ENCODE measurements at regions not wholly inside any gene's neighbourhood (a gene's known extent, or its start where the extent isn't known, plus 50 kb on each side); places are given as distances from the start of the nearest gene placed in this dataset.

DNA sequence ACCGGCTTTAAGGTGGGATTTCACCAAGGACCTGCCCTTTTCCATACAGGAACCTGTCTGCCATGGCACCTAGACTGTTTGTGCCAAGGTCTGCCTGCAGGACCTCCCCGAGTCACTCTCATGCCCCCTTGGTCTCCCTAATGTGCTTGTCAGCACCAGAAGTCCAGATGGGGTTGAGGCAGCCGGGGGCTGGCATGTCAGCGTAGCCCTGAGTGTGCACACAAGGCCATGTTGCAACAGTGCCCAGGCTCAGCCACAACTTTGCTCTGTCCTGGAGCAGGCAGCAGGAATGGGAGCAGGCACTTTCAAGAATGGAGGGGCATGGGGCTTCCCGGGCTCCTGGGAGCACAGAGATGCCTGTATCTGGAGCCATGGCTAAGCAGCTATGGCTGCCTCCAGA, 621.5 kb downstream of the CDH9 start:
- Histone ChIP-seq H3K9me3 (ENCODE audit: control insufficient read depth in 4 of 4, insufficient read depth in 3 of 4, low read length in 3 of 4) (peaks cover 0 to 8% (median 0%) of the 10 kb centered on the region in 4 donors), H3K9ac (ENCODE audit: insufficient read depth in 1 of 2, low read length in 2 of 2) (no peak overlapping the region), H3K27ac (ENCODE audit: low read depth in 1 of 2, low read length in 1 of 2) (no peak overlapping the region), H3K36me3 (ENCODE audit: control insufficient read depth in 4 of 4, insufficient read depth in 4 of 4, low read length in 4 of 4) (no peaks in the 10 kb centered on the region), H3K27me3 (ENCODE audit: control insufficient read depth in 3 of 3, insufficient read depth in 3 of 3, low read length in 2 of 3) (no peaks in the 10 kb centered on the region), H3K4me1 (ENCODE audit: control insufficient read depth in 5 of 5, insufficient read depth in 5 of 5, low read length in 5 of 5) (no peaks in the 10 kb centered on the region), H3K4me3 (no peak overlapping the region)
- TF ChIP-seq, protein P1, sequence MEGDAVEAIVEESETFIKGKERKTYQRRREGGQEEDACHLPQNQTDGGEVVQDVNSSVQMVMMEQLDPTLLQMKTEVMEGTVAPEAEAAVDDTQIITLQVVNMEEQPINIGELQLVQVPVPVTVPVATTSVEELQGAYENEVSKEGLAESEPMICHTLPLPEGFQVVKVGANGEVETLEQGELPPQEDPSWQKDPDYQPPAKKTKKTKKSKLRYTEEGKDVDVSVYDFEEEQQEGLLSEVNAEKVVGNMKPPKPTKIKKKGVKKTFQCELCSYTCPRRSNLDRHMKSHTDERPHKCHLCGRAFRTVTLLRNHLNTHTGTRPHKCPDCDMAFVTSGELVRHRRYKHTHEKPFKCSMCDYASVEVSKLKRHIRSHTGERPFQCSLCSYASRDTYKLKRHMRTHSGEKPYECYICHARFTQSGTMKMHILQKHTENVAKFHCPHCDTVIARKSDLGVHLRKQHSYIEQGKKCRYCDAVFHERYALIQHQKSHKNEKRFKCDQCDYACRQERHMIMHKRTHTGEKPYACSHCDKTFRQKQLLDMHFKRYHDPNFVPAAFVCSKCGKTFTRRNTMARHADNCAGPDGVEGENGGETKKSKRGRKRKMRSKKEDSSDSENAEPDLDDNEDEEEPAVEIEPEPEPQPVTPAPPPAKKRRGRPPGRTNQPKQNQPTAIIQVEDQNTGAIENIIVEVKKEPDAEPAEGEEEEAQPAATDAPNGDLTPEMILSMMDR (IDR thresholded peaks at IDR 0.05; ENCODE audit: control extremely low read depth, extremely low read depth) = no peak
- ATAC-seq (ENCODE audit: insufficient read depth, low FRiP score) = peak; percentile 6
- DNase-seq = no peak
- 88% methylated on average over 5 of the region's 5 CpGs for WGBS, 2 donors

- H3K9ac ChIP-seq (ENCODE audit: insufficient read depth in 1 of 2, low read length in 2 of 2) = no peak overlapping the region
- TF ChIP-seq, protein P1 (IDR thresholded peaks at IDR 0.05; ENCODE audit: control extremely low read depth, extremely low read depth) = no peak
- H3K27ac ChIP-seq (ENCODE audit: low read depth in 1 of 2, low read length in 1 of 2) = no peak overlapping the region
- H3K9me3 ChIP-seq (ENCODE audit: control insufficient read depth in 4 of 4, insufficient read depth in 3 of 4, low read length in 3 of 4) = peaks cover 0 to 8% (median 0%) of the 10 kb centered on the region in 4 donors
- no peak overlapping the region for H3K4me3 ChIP-seq
- DNase-seq (no peak), ATAC-seq (ENCODE audit: insufficient read depth, low FRiP score) (no peak)
- no peaks in the 10 kb centered on the region for H3K4me1 ChIP-seq (ENCODE audit: control insufficient read depth in 5 of 5, insufficient read depth in 5 of 5, low read length in 5 of 5)
- no peaks in the 10 kb centered on the region for H3K36me3 ChIP-seq (ENCODE audit: control insufficient read depth in 4 of 4, insufficient read depth in 4 of 4, low read length in 4 of 4)
- 85 to 95% methylated on average over 12 of the region's 12 CpGs for WGBS, 2 donors
- H3K27me3 ChIP-seq (ENCODE audit: control insufficient read depth in 3 of 3, insufficient read depth in 3 of 3, low read length in 2 of 3) = no peaks in the 10 kb centered on the region
Observed at GRCh38 chr5:26415987-26416779, 622.2 kb downstream of the CDH9 start.

DNA sequence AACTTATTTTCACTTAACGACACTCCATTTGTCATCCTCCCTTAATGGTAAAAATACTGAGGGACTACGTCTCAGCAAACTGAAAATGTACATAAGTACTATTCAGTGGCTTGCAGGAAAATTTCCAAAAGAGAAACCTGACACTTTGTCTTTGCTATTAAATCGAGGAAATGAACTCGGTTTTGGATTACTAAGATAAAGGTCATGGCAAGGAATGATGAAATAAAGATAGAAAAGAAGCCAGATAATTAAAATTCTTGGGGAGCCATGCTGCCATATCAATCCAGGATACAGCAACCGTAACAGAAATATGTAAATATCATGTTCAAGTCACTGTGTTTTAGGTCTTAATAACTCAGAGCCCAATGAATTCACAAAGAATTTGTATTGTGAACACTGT, 647.8 kb downstream of the CDH9 start:
- Histone ChIP-seq H3K36me3 (ENCODE audit: control insufficient read depth in 4 of 4, insufficient read depth in 4 of 4, low read length in 4 of 4) (no peaks in the 10 kb centered on the region), H3K4me3 (no peak overlapping the region), H3K4me1 (ENCODE audit: control insufficient read depth in 5 of 5, insufficient read depth in 5 of 5, low read length in 5 of 5) (no peaks in the 10 kb centered on the region), H3K9ac (ENCODE audit: insufficient read depth in 1 of 2, low read length in 2 of 2) (no peak overlapping the region), H3K9me3 (ENCODE audit: control insufficient read depth in 4 of 4, insufficient read depth in 3 of 4, low read length in 3 of 4) (peaks cover 0 to 3% (median under 1%) of the 10 kb centered on the region in 4 donors), H3K27me3 (ENCODE audit: control insufficient read depth in 3 of 3, insufficient read depth in 3 of 3, low read length in 2 of 3) (no peaks in the 10 kb centered on the region), H3K27ac (ENCODE audit: low read depth in 1 of 2, low read length in 1 of 2) (no peak overlapping the region)
- TF ChIP-seq, protein P1 (IDR thresholded peaks at IDR 0.05; ENCODE audit: control extremely low read depth, extremely low read depth) = no peak
- 74 to 83% methylated on average over 5 of the region's 5 CpGs for WGBS, 2 donors
- ATAC-seq (ENCODE audit: insufficient read depth, low FRiP score) = no peak
- no peak for DNase-seq
